ENCODE measurements at regions not wholly inside any gene's neighbourhood (a gene's known extent, or its start where the extent isn't known, plus 50 kb on each side); places are given as distances from the start of the nearest gene placed in this dataset.

- TF ChIP-seq CTCF (IDR thresholded peaks at IDR 0.05): no peak
- TF ChIP-seq POLR2A (IDR thresholded peaks at IDR 0.05): no peak
These were observed 366.7 kb upstream of the ROBO2 start for GRCh38 chr3:76673171-76673570.
